HG03469 (cell line): ENCODE measurements at regions not wholly inside any gene's neighbourhood (a gene's known extent, or its start where the extent isn't known, plus 50 kb on each side); places are given as distances from the start of the nearest gene placed in this dataset.

Source experiments
- ATAC-seq: cut with Tn5 transposase; IDR thresholded peaks from one replicate; pipeline ENCODE4 v1.9.1; 2021; ENCODE audit warnings: mild to moderate bottlenecking, moderate library complexity, moderate number of reproducible peaks; ENCODE audit not compliant: unreplicated experiment

DNA sequence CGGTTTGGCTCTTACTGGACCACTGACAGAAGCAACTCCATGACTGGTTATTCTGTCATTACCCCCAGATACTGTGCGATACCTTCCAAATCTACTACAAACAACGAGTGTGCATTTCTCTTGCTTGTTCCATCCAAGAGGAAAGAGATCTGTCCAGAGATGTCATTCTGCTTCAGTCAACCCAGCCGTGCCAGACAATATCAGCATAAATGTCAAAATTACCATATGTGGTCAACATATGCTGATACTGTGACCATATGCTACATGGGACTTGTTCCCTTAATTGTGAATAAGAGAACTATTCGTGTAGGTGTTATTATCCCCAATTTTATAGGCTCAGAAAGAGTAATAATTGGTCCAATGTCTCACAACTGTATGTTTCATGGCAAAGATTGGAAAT is 143.2 kb upstream of the PRSS1 start:
- no peak for ATAC-seq

DNA sequence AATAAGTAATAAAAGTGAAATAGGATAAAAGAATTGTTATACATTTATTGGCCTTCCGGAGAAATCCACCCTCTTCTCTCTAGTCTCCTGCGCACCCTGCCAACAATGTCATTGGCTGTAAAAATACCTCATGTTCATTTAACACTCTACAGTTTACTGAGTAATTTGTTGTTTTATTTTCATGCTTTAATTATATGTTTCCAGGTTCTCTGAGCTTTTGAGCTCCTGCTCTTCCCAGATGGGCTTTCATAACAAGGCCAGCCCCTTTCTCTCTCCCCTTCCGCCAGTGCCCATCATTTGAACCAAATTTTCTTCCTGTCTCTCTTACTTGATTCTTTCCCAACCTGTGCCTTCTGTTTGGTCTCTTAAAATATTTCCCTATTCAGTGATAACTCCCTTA is 144.6 kb upstream of the PRSS1 start:
- ATAC-seq, result no peak

DNA sequence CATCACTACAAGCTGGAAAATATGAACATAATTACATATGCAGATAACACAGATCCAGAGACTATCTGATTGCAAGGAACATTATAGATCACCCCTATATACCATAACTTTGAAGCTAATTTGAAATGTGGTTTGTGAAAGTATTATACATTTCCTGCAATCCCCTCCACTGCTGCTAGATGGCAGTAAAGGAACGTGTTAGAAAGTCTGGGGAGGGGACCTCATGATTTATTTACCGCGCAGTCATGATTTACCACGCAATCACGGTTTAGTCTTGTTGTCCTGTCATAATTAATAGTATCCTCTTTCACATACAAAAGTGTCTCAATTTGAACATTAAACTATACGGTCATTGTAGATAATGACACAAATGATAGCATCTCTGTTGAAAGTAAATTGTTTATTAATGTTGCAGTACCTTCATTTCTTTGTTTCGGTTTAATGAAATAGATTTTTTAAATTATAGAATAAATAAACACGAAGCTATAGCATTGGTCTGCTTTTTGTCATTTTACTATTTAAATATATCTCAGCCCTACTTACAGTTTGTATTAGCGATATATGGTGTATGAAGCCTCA is 145.3 kb upstream of the PRSS1 start:
- ATAC-seq, result no peak

DNA sequence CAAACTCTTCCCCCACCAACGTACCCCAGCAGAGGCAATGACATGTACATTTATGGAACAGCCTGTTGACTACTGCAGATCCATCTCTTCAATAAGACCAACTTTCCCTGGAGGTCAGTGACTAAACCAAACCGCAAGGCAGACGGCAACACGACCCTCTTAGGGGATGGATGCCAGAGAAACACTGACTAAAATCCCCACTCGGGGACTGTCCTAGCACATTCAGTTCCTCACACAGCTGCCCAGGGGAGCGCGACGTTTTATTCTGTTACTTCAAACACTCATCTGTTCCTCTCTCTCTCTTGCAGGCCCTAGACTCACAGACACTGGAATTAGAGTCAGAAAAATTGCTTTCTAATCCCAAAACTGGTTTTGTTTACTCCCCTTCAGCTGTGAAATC is 146.5 kb upstream of the PRSS1 start:
- no peak for ATAC-seq

DNA sequence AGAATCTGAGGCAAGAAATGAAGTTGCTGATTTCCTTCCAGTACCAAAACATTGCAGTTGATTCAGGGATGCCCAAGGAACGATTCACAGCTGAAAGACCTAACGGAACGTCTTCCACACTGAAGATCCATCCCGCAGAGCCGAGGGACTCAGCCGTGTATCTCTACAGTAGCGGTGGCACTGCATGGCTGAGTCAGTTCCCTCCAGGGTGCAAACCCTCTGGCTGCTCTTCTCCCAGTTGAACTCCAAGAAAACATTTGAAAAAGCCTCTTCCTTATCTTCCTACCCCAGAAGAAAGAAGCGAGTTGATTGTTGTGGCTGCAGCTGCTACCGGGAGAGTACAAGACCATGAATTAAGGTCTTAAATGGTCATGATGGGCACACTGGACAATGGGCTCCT is 147.1 kb upstream of the PRSS1 start:
- no peak for ATAC-seq

DNA sequence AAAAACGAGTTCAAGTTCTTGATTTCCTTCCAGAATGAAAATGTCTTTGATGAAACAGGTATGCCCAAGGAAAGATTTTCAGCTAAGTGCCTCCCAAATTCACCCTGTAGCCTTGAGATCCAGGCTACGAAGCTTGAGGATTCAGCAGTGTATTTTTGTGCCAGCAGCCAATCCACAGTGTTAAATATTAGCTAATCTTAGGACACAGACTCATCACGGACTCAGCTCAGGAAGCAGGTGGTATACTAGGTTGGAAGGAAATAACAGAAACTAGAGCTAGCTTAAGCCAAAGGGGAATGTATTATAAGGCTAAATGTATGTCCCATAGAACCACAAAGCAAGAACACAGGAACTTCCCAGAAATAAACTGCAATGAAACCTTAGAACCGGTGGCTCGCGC is 151.0 kb upstream of the PRSS1 start:
- no peak for ATAC-seq

DNA sequence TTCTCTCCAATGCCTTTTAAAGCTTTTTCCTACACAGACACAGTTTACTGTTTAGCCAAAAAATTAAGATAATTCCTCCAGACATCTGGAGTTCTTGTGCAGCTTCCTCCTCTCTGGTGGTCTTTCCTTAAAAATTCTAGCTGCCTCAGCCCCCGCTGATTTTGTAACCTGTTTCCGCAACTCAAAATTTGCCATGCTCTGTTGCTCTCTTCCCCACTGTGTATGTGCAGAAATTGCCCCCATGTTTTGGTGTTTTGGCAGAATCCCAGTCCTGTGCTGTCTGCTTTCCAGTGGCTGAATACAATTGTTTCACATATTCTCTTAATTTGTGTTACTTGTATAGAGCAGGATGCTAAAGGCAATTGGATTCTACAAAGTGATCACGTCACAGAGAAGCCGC is 151.7 kb upstream of the PRSS1 start:
- no peak for ATAC-seq

DNA sequence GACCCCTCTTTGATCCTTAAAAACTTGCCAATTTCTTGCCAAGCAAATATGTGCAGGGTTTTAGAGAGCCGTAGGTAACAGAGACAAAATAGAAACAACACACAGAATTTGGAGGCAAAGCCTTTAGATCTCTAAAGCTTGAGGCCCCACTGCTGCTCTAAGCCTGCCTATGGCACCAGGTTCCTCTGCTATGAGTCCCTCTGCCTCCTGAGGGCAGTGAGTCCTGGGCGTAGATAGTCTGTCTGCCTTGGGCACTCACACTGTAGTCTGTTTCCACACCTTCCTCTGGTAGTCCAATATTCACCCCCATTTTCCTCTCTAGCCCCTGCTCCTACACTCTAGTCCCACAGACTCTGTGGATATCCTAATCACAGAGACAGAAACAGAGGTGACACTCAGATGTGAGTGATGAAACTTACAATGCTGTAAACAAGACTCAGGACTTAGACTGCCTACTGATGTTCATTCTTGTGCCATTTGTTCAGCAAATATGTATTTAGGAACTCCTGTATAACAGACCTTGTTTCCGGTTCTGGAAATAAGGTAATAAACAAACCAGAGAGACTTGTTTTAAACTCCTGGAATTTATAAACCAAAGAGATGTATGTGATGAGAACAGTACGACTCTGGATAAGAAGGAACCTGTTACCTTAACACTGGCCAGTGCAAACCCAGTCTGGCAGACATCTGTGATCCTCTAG is 153.3 kb upstream of the PRSS1 start:
- no peak for ATAC-seq

DNA sequence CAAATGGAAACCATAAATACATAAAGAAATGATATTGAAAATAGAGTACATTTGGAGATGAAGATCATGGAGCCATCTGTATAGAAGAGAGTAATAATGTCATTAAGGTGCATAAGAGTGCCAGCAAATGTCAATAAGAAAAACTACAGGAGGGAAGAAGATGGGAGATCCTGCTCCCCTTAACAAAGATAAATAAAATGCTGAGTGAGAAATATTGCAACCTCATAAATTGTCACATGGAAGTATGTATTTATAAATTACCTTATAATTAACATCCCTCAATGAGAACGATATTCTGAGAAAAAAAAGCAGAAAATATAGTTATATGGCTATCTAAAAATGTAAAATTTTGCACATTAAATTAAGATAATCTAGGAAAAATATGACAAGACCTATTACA is 155.2 kb upstream of the PRSS1 start:
- no peak for ATAC-seq

DNA sequence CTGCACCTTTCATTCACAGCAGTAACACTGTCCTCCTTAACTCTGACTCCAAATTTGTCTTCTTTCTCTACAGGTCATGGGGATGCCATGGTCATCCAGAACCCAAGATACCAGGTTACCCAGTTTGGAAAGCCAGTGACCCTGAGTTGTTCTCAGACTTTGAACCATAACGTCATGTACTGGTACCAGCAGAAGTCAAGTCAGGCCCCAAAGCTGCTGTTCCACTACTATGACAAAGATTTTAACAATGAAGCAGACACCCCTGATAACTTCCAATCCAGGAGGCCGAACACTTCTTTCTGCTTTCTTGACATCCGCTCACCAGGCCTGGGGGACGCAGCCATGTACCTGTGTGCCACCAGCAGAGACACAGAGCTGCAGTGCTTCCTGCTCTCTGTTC is 156.2 kb upstream of the PRSS1 start:
- ATAC-seq, result no peak

DNA sequence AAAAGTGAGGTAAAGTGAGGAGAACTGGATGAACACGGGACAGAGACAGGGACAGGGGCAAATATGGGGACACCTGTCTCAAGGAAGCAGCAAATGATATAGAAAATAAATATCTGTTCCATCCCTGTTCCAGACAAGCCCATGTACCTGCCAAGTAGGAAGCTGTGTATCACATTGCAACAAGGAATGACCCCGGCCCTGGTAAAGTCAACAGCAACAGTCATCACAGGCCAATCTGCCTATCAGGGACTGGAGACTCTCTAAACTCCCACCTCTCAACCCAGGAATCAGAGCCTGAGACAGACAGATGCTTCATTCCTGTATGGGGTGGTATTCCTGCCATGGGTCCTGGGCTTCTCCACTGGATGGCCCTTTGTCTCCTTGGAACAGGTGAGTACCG is 156.6 kb upstream of the PRSS1 start:
- ATAC-seq, result no peak

DNA sequence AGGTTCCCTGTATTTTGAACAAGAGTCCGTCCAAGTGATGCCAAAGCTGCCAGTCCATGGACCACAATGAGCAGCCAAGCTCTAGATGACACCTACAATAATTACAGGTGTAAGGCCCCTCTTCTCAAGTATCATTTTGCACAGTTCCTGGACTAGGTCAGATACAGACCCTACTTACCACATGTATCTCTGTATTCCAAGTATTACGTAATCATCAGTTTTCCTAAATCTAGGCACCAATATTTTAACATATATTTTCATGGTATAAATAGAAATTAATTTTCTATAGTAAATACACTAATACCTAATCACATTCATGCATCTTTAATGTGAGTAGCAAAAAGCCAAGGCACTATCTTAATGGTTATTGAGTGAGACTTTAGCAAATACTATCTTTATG is 157.0 kb upstream of the PRSS1 start:
- no peak for ATAC-seq

DNA sequence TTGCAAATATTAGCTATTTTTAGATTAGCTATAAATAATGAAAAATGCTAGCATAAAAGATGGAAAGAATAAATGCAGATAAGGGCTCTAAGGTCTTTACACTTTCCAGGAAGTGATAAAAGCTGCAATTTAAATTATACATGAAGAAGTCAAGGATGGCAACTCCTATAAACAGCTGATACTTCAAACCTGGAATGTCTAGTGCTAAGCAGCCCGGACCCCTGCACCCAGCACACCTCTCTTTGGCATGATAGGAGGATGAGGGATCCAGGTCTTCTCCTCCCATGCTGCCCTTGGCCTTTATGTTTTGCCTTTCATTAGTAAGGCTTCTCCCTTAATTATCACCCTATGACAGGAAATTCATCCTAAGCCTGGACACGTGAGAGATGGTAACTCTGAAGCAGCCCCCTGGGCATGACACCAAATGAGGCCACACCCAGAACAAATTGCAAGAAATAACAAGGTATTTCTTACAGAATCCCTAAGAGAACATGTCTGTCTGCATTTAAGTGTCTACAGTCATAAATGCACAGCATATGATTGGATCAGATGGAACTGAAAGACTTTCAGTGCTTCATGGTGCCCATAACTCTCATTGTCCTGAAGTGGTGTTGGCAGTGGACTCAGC is 158.3 kb upstream of the PRSS1 start:
- no peak for ATAC-seq

DNA sequence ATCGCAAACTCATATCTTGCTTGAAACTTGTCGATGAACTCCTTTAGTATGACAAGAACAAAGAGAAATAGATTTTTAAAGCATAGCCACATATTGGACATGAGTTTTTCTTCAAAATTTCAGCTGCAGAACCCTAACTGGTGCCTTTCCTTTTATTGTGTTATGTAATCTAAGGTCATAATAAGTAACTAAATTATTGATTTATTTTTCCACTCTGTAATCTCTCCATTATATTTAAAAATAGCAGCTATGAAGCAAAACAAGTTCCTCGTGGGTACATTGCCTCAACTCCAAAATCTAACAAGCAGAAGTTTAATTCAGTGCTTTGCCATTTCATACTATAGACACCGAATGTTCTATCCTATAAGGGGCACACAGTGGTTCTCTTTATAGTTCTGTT is 159.2 kb upstream of the PRSS1 start:
- no peak for ATAC-seq

DNA sequence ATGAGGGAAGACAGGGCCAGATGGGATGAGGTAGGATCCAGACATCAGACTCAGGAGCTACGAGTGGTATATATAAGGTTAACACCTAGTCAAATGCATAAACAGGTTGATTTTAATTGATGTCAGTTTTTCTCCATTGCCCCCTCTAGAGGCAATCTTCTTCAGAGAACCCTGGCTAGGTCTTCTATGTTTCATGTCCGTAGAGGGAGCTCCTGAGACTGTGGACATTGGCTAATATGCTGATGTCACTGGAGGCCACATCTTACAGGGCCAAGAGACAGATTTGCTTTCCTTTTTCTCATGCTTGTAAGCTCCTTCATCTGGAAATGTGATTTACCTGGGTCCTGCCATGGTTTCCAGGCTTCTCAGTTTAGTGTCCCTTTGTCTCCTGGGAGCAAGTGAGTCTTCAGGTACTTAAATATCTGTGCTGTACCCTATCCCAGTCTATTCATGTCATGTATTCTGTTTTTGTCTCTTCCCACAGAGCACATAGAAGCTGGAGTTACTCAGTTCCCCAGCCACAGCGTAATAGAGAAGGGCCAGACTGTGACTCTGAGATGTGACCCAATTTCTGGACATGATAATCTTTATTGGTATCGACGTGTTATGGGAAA is 161.6 kb upstream of the PRSS1 start:
- ATAC-seq, result peak; percentile 53

DNA sequence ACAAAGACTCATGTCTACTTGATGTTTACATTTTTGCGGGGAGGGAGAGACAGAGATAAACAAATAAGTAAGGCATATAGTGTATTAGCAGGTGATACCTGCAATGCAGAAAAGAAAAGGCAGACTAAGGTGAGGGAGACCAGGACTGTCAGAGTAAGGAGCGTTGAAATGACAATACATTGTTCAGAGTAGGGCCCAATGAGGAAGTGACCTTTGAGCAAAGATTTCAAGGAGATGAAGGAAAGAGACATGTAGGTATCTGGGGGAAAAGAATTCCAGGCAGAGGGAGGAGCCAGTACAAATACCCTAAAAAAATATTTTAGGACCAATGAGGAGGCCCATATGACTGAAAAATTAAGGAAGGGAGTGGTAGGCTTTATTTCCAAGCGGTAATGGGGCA is 162.7 kb upstream of the PRSS1 start:
- no peak for ATAC-seq

DNA sequence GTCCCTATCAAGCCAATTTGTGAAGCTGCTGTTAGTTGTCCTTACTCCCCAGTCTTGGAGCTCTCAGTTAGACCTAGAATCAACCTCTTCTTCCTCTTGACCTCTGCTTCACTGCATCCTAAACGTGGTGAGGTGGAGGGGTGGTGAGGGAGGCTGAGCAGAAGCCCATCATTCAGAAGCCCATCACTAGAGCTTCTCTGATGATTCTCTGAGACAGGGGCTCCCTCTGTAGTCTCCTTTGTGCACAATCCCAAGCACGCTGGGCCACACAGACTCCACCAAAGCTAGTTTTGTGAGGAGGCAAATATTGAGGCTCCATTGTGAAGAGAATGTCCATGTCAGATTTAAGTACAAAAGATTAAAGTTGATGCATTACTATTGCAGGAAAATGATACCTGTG is 163.8 kb upstream of the PRSS1 start:
- ATAC-seq, result no peak

DNA sequence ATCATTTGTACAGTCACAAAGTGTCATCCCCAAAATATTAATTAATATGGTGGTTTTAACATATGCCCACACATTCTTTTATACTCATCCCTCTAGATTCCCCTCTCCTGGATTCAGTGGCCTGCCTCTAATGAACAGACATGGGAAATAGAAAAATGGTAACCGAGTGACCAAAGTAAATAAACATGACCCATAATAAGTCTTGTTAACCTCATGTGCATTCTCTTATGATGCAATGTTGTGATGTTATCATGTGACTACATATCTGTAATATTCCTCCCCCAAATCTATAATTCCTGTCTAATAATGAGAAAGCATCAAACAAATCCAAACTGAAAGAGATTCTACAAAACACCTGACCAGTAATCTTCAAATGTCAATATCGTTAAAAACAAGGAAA is 164.5 kb upstream of the PRSS1 start:
- ATAC-seq, result no peak

DNA sequence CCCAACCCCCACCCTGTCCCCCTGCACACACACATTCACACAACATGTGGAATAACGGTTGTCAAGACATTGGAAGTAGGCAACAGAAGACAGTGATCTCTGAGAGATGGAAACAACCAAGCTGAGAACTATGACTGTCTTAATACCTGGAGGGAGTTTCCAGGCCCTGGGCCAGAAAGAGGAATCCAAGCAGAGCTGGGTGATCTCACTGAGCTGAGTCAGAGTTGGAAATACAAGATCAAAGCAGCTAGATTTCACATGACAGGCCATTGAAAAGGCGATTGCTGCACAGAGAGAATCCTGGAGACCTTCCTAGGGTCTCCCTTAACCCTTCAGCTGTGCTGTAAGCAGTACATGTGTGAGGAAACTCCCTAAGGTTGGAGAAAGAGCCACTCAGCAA is 165.8 kb upstream of the PRSS1 start:
- peak; percentile 65 for ATAC-seq

DNA sequence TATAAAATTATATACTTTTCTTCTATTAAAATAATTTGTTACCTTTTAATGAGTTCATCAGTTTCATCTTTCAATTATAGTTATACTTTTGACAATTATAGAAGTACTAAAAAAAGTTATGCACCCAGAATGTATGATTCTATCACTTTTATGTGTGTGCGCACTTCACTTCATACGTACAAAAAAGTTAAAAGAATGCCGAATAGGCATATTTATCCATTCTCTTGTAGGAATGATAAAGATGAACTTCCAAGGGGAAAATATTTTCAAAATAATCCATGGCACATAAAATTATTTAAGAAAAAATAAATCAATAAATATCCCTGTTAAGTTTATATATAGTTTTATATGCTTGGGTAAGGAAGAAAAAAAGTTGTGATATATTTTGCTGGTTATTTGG is 166.9 kb upstream of the PRSS1 start:
- no peak for ATAC-seq

DNA sequence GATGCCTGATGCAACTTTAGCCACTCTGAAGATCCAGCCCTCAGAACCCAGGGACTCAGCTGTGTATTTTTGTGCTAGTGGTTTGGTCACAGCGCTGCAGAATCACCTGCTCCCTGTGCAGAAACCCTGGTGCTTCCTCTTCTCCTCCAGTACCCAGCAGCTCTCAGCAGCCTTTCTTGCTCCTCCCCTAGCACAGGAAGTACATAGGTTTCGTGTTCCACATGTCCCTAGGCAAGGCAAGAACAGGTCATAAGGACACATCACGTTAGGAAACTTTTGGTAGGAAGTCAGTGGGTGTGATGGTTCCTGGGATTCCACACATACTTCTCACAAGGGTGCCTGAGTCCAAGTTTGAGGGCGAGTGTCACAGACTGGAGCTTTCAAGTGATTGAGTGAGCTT is 167.9 kb upstream of the PRSS1 start:
- peak; percentile 63 for ATAC-seq

DNA sequence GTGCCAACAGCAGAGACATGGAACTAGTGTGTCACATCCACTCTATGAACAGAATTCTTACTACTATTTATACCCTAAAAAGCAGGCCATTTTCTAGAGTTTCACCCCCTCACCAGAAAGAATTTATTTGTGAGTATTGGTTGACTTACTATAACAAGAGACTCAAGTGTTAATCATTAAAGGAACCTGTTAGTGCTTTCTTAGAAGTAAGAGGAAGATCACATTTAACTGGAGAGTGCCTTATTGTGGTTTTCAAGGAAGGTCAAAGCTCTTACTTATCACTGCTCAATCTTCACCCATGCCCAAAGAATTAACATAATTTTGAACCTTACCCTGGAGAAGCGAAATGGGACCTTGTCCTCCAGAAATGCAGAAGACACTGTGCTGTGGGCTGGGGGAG is 169.3 kb upstream of the PRSS1 start:
- no peak for ATAC-seq
